Activated CD4-positive, CD25-positive, alpha-beta regulatory T cell (primary cell): ENCODE measurements at regions not wholly inside any gene's neighbourhood (a gene's known extent, or its start where the extent isn't known, plus 50 kb on each side); places are given as distances from the start of the nearest gene placed in this dataset.

Source experiments
- DNase-seq, 4 experiments: peaks; one replicate each; lab custom pipeline; 2025; lab: John Stamatoyannopoulos, UW

DNA sequence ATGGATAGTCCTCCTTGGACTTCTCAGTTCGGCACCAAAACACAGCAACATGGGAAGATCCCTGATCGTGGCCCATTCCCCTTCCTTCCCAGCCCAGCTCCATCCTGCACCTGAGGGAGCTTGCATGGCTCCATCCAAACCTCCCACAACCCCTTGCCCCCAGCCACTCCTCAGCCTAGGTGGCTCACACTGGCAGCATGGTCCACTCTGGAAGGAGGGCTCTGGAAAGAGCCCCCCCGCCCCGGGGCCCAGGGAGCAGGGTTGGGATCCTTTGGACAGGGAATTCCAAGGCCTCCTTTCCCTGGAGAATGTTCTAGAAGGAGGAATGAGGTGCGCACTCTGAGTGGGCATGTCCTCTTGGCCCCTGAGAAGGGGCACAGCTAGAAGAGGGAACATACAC is 62.8 kb upstream of the ID2 start:
- no peak for DNase-seq

DNA sequence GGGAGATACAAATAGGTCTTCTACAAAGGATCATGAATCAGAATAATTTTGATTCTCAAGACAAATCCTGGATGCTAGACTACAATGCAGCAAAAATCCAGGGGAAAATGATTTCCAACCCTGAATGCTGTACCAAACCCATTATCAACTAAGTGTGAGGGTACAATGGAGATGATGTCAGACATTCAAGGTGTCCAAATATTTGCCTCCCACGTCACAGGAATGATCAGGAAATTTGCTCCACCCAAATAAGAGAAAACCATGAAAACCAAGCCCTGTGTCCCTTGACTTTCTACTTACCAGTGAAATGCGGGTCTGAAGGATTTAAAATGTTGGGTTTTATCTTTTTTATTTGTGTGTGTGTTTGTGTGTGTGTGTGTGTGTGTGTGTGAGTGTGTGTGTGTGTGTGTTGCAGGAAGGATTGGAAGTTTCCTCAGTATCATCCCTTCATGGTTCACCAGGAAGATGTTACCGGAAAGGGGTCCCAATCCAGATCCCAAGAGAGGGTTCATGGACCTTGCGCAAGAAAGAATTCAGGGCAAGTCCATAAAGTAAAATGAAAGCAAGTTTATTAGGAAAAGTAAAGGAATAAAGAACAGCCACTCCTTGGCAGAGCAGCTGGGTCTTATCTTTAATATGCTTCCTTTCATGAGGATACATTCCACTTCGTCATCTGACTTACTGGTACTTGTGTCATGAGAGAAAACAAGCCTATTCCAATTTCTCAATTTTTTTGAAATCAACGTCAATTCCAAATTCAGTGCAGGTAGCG is 61.1 kb upstream of the ID2 start:
- no peak for DNase-seq

DNA sequence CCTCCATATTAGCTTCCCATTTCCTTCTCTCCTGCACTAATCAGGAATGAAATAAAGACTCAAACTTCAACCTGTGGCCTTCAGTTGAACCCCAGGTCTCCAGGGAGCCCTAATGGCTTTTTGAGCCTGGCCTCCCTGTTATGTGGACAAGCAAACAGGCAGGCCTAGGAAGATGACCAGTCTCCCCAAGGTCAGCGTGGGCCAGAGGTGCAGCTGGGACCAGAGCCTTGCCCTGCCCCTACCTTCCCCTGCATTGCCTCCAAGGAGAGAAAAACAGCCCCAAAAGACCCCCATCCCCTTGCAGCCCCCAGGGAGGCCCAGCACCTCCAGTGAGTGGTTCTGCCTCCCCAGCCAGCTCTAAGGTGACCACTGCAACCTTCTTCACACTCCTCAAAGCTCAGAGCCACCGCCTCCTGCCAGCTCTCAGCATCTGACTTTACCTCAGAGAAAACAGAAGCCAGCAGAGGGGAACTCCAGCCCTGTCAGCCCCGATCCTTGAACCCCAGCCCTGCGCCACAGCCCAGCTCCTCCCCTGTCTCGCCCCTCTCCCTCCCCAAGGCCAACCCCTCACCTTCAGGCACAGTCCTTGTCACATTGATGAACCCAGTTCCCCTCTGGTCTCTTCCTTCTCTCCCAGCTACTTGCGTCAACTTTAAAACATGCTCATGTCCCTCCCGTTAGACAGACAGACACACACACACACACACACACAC is 59.5 kb upstream of the ID2 start:
- no peak for DNase-seq

DNA sequence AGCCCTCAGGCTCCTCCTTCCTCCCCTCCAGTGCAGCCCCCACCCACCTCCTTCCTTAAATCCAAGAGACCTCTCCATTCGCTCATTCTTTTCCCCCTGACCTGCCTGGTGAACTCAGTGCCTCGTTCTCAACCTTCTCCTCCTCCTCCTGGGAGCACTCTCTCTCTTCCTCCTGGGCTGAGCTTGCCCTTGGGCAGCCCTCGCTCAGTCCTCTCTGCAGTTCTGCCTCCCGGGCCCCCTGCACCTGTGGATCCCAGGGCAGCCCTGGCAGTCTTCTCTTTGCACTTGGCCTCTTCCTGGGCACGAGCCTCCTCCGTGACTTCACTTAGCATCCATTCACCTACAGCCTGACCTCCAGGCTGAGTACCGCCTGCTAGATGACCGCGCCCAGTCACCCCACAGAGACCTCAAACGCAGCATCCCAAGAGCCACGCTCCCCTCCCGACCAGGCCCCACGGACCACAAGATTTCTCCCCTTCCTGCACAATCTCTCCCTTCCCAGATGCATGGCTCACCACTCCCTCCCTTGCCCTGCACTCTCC is 58.9 kb upstream of the ID2 start:
- no peak for DNase-seq

DNA sequence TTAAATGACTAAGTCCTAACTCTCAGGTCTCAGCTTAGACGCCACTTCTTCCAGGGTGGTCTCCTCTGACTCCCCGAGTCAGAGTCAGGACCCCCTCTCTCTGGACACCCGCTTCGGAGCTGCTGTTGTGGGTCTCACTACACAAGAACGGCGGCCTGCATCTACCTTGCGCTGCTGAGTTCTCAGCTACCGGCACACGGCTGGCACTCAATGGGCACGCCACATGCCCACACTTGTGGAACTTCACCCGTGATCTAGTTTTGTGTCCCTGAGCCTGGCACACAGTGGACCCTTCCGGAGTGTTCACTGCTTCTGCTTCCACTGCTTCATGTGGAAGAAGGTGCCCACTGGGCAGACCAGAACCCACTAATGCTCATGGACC is 58.3 kb upstream of the ID2 start:
- DNase-seq = no peak

DNA sequence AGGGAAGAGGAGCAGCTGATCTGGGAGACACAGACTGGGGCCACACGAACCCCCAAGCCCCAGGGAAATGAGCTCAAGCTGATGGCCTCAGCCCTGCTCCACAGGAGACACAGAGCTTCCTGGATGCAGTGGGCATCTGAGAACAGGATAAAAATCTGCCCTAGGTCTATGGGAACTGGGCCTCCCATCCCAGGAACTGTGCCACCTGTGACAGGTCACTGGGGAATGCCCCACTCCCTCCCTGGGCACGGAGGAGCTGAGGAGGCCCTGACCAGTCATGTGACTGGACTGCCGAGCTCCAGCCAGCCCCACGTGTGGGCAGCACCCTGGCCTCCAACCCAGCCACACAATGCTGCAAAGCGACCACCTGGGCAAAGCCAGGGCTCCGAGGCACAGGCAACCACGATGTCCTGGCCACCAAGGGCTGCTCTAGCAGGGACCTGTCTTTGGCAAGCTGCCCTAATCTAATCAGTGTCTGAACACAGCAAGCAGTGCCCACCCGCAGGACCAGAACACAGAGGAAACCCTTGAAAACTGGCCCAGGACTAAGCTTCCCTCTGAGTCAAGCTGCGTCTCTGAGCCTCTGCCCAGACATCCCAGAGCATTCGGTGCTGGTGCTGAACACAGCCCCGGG is 57.8 kb upstream of the ID2 start:
- no peak for DNase-seq

DNA sequence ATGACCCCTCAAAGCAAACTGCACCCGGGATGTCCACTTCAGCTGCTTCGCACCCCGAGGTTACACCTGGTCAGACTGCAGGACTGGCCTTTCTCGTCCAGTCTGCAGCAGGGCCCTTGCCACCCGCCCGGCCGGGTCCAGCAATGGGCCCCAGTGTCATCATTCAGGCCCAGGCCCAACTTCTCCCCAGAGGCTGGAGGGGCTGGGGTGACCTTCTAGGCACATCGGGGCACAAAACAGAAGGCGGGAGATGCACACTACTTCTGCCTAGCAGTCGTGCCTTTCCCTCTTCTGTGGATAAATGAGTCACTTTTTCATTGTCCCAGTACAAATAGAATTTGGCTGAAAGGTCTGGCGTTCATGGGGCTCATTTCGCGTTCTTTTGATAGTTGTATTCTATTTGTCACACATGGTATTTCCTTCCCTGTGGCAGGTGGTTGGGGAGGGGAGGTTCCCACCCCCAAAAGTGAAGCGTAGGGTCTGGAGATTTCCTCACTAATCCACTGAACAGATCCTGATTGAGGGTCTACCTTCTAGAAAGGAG is 56.9 kb upstream of the ID2 start:
- no peak for DNase-seq

DNA sequence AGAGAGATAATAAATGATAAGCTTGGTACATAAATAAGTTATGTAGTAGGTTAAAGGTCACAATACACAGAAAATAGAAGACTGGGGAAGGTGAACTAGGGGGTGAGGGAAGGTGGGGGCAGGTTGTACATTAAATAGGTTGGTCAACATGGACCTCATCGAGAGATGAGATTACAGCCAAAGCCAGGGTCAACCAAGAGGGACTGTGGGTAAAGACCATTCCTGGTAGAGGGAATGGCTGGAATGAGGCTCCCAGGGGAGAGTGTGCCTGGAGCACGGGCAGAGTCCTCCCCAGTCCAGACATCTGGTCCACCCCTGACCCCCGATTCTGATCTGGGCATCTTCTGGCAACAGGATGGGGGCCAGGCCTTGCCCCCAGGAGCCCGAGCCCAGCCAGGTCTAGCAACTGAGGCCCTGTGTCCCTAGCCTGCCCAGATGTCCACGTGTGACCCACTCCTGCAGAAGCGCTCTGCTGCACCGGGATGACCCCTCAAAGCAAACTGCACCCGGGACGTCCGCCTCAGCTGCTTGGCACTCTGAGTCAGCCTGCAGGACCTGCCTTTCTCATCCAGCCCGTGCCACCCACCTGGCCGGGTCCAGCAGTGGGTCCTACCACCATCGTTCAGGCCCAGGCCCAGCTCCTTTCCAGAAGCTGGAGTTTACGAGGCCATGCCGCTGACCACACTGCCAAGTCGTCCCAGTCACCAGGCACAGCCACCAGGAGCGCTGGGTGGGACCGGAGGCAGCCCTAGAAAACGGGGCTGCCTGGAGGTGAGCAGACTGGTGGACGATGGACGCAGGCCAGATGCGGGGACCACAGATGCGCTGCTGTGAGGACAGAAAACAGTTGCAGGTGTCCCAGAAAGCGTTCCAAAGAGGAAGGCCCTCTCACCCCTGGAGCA is 56.2 kb upstream of the ID2 start:
- DNase-seq = no peak

DNA sequence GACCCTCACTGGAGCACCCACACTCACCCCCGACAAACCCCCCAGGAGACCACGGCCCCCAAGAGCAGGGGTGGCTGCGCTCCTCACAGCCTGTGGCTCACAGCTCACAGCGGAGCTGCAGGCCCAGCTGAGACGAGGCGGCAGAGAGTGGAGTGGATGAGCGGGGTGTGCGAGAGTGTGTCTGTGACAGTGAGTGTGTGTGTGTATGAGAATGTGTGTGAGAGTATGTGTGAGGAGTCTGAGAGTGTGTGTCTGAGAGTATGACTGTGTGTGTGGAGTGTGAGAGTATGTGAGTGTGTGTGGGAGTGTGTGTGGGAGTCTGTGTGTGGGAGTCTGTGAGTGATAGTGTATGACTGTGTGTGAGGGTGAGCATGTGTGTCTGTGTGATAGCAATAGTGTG is 55.3 kb upstream of the ID2 start:
- DNase-seq = no peak

DNA sequence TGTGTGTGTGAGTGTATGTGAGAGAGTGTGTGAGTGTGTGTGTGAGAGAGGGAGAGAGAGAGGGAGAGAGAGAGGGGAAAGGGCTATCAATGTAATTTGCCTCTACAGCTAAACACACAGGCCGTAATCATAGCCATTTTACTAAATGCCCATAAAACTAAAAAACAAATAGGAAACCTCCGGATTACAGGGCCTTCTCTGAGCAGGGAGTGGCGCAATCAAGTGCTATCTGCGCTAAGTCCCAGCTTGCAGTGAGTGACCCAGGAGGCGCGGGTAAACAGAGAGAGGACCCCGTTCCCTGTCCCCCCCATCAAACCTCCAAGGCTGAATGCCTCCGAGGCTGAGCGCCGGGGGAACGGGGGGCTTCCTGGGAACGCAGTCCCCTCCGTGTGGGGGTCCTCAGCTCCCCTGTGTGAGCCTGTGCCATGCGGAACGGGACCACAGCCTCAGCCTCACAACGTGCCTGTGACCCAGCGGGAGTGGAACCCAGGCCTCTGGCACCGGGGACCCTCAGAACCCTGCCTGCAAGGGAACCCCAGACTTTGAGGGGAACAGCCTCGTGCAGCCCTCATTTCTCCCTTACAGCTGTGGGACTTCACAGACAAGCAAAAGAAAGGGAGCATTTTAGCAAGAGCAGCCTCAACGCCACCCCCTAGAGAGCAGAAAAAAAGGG is 54.7 kb upstream of the ID2 start:
- no peak for DNase-seq

DNA sequence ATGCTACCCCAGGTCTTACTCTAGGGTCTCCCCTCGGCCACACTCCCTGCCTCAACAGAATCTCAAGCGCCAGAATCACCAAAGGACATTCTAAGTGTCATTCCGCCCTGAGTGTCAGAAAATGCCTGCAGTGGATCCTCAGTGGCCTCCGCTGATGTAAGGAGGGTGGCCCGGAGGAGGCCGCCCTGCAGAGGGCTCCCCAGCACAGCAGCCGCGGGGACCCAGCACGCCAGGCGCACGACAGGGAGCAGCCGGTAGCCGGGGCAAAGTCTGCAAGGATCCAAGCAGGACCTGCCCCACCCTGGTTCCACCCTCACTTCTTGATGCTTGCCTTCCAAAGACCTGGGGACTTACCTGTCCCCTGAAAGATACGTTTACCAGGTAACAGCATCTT is 54.2 kb upstream of the ID2 start:
- no peak for DNase-seq

DNA sequence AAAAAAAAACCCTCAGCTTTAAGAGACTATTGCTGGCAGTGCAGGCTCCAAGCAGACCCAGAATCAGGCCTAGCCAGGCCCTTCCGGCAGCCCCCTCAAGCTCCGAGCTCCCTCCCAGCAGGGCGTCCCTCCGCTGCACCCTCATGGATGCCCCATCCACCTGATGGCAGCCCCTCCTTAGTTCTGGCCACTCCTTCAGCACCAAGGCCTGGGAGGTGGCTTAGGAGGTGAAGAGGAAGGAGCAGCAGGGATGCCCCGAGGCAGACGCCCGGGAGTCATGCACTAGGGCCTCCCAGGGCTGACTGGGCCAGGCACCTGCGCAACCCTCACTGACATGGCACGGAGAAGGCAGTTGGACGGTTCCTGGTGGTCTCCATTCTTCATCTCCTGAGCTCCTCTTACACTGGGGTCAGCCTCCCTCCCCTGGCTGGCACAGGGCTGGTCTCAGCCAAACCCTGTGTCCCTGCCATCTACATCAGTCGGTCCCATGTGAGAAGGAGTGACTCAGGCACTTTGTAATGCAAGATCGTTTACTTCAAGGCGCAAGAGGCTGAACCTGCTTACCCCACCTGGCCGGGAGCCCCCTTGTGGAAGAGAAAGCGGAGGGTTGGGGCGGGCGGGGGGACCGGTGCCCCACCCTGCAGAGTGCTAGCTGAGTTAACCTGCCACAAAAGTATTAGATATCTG is 53.5 kb upstream of the ID2 start:
- DNase-seq = no peak

DNA sequence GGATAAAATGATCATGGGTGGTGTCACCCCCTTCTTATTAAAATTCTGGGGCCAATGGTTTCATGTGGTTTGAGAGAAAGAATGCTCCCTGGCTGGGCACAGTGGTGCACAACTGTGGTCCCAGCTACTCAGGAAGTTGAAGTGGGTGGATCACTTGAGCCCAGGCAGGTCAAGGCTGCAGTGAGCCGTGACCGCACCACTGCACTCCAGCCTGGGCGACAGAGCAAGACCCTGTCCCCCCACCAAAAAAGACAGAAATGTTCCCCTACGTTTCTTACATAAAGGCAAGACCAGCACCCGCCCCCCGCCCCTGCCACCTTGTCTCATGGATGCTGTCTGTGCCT is 53.0 kb upstream of the ID2 start:
- no peak for DNase-seq

DNA sequence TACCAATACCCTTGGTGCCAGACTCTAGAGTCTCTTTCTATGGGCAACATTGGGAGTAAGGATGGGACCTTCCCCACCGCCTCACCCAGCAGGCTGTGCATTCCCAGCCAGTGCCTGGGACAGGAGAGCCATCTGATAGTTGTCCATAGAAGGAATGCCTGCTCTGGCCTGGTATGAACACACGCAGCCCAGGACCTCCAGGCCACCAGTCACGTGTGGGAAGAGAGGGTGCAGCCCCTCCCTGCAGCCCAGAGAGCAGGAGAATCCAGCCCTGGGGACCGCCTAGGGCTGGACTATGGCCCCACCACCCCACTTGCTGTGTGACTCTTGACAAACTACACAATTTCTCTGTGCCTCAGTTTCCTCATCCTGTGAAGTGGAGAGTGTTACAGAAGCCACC is 52.5 kb upstream of the ID2 start:
- no peak for DNase-seq

DNA sequence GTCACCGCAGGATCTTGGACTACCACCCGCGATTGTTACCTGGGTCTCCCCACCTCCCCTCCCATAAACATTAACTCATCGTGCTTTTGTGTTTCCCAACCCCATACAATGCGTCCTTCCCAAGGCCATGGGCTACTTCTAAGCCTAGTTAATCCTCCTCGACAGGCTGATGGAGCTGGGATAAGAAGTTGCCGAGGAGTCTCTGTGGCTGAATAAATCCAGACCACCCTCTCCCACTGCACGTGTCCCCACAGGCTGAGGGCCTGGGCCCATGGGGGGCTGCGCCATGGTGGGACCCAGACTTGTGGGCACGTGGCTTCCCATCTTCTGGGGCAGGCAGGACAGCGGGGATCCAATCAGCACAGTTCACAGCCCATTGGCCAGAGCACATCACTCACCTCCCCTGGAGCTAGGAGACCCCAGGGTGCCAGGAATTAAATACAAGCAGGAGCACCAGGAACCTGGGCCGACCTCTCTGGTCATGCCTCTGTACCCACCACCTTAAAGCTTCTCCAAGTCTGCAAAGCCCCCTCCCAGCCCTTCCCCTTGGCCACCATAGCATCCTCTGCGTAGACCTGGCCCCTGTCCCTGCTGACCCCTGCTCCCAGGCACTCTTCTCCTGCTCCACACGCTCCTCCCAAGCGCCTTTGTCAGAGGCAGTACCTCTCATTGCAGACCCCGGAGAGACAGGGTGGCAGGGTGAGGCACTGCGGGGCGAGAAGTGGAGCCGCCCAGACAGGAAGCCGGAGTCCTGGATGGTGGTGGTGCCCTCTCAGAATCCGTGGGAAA is 51.0 kb upstream of the ID2 start:
- no peak for DNase-seq

DNA sequence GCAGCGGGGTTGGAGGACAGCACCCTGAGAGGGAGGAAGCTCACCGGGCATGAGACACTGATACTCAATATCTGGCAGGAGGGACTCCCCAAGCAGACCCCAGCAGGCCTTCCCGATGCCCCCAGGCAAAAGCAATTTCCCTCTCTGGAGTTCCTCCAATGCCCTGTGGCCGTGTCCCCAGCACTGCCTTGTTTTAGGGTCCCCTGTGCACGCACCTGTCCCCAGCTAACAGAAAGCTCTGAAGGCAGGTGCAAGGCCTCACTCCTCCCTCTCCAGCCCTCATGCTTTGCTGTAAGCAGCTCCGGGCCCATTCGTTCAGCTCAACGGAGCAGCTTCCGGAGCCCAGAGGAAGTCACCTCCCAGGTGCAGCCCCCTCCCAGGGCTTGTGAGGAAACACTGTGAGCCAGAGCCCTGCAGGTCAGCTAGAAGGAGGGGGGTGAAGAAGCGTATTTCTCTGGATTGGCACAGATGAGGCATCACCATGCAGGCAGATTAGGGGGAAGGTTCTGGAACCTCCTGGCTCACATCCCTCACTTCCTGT is 50.3 kb upstream of the ID2 start:
- DNase-seq = no peak
